ENCODE measurements at regions not wholly inside any gene's neighbourhood (a gene's known extent, or its start where the extent isn't known, plus 50 kb on each side); places are given as distances from the start of the nearest gene placed in this dataset.

DNA sequence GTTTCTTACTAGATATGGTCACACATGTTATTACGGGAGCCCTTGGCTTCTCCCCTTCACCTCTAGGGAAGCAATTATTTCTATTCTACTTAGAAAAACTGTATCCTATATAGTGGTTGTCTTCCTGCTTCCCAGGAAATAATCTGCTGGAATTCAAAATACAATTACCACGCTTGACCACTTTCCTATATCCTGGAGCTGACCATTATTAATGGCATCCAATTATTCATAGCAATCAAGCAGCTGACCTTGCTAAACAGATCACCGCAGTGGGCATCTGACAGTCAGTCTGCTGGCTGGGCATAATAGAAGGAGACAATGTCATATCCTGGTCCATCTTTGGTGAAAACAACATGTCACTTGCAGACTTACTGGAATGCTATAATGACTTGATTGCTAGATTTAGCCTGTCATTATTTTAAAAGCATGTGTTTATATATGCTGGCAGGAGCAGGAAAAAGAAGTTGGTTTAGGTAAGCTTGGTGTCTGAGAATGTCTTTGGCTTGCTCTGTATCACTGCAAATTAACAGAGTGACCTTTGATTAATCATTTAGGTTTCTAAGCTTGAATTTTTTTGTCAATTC lies 325.6 kb upstream of the FAM98A start:
- no peaks in the 10 kb centered on the region for H3K9me3 ChIP-seq
- H3K27me3 ChIP-seq: no peaks in the 10 kb centered on the region
- H3K4me1 ChIP-seq: no peaks in the 10 kb centered on the region
- intact Hi-C loops (cut with DNase I): no loop called here
- TF ChIP-seq, protein P1, sequence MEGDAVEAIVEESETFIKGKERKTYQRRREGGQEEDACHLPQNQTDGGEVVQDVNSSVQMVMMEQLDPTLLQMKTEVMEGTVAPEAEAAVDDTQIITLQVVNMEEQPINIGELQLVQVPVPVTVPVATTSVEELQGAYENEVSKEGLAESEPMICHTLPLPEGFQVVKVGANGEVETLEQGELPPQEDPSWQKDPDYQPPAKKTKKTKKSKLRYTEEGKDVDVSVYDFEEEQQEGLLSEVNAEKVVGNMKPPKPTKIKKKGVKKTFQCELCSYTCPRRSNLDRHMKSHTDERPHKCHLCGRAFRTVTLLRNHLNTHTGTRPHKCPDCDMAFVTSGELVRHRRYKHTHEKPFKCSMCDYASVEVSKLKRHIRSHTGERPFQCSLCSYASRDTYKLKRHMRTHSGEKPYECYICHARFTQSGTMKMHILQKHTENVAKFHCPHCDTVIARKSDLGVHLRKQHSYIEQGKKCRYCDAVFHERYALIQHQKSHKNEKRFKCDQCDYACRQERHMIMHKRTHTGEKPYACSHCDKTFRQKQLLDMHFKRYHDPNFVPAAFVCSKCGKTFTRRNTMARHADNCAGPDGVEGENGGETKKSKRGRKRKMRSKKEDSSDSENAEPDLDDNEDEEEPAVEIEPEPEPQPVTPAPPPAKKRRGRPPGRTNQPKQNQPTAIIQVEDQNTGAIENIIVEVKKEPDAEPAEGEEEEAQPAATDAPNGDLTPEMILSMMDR (IDR thresholded peaks at IDR 0.05): no peak
- no peak for TF ChIP-seq POLR2A (IDR thresholded peaks at IDR 0.05)
- no peak overlapping the region for H3K27ac ChIP-seq
- H3K4me3 ChIP-seq: no peak overlapping the region
- no peaks in the 10 kb centered on the region for H3K36me3 ChIP-seq
- 49 to 57% methylated on average over 3 of the region's 3 CpGs for WGBS, 2 donors
- DNase-seq: no peak

DNA sequence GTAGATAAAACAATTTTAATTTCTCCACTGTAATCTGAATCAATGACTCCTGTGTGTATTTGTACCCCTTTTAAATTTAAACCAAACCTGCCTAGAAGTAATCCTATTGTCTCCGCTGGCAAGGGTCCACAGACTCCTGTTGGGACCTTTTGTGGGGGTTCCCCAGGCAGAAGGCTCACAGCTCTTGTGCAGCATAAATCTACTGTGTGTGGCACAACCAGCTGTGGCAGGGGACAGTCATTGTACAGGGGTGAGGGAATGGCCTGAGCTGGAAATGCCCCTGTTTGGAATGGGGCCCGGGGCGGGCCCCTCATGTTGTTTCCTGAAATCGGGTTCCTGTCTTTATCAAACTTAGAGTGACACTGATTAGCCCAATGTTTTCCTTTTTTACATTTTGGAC lies 318.2 kb upstream of the FAM98A start:
- DNase-seq: no peak
- no peaks in the 10 kb centered on the region for H3K27me3 ChIP-seq
- TF ChIP-seq, protein P1 (IDR thresholded peaks at IDR 0.05): no peak
- TF ChIP-seq POLR2A (IDR thresholded peaks at IDR 0.05): no peak
- 60 to 76% methylated on average over 4 of the region's 4 CpGs for WGBS, 2 donors
- H3K4me3 ChIP-seq: no peak overlapping the region
- intact Hi-C loops (cut with DNase I): no loop called here
- no peaks in the 10 kb centered on the region for H3K36me3 ChIP-seq
- no peaks in the 10 kb centered on the region for H3K9me3 ChIP-seq
- H3K27ac ChIP-seq: no peak overlapping the region
- no peaks in the 10 kb centered on the region for H3K4me1 ChIP-seq

DNA sequence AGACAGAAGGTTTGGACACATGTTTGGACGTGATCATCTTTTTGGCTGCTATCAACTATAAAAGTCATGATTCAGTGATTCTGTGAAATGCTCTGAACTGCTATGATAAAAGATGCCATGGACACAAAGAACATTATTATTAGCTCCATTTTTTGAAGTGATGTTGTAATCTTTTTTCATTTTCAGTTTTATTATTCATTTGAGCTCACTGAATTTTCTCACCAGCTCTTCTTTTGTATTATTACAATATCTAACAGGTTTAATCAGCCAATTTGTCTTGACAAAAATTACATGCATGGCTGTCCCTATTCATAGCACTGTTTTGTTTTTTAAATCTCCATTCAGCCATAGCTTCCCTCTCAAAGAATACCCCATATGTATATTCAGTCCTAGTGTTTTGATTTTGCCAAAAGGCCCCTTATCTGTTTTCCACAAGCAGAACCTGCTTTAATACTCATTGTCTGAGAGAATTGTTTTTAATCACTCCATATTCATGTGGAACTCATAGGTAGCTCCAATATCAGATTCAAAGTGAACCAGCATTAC lies 314.0 kb upstream of the FAM98A start:
- Histone ChIP-seq H3K4me1 (no peaks in the 10 kb centered on the region), H3K36me3 (no peaks in the 10 kb centered on the region), H3K9me3 (no peaks in the 10 kb centered on the region), H3K27ac (no peak overlapping the region), H3K27me3 (no peaks in the 10 kb centered on the region), H3K4me3 (no peak overlapping the region)
- intact Hi-C loops (cut with DNase I): no loop called here
- TF ChIP-seq POLR2A (IDR thresholded peaks at IDR 0.05): no peak
- TF ChIP-seq, protein P1 (IDR thresholded peaks at IDR 0.05): no peak
- 25 to 29% methylated on average over 1 of the region's 1 CpG for WGBS, 2 donors
- no peak for DNase-seq

DNA sequence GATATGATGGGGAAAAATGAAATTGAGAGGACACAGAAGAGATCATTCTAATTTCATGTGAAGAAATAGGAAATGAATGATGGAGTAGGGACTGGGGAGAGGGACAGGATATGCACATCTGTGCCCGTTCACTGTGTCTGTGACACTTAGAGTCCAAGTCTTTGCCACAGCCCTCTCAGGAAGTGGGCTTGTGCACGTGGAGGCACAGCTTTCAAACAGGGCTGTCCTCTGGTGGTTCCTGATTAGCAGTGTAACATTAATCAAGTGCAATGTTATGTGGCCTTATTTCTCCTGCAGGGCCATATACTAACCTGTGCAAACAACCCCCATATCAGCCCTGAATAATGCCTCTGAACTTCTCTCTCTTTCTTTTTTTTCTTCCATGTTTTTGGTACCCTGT lies 312.2 kb upstream of the FAM98A start:
- TF ChIP-seq POLR2A (IDR thresholded peaks at IDR 0.05): no peak
- TF ChIP-seq, protein P1 (IDR thresholded peaks at IDR 0.05): no peak
- Histone ChIP-seq H3K36me3 (no peaks in the 10 kb centered on the region), H3K4me3 (no peak overlapping the region), H3K4me1 (no peaks in the 10 kb centered on the region), H3K9me3 (no peaks in the 10 kb centered on the region), H3K27ac (no peak overlapping the region), H3K27me3 (no peaks in the 10 kb centered on the region)
- DNase-seq: no peak
- intact Hi-C loops (cut with DNase I): no loop called here
- 32 to 42% methylated on average over 2 of the region's 2 CpGs for WGBS, 2 donors

DNA sequence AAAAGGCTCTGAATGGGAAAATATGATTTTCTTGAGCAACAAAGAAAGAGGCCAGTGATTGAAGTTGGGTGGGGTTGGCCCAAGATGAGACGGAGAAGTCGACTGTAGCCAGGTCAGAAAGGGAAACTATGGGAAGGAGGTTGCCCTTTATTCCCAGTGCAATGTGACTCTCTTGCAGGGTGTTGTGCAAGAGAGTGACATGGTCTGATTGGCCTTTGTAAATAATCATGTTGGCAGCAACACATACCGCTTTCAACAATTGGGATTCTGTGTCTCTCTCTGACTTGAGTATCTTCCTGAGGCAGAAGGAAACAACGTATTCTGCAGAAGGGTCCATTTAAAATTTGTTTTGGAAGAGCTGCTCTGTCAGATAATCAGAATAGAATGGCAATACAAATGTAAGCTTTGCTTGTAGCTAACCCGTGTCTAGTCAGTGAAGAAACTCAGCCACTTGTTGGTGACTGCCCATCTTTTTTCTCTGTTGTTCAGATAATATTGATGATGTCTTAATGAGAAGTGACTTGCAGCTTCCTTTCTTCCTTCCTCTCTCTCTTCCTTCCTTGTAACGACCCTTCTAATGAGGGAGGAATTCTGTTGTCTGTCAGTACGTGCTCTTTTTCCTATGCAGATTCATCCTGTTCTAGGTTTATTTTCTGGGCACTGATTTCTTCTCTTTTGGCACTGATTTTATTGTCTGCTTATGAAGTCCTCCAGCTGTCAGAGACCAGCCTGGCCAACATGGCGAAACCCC lies 311.0 kb upstream of the FAM98A start:
- H3K4me3 ChIP-seq: no peak overlapping the region
- H3K27ac ChIP-seq: no peak overlapping the region
- no peak for DNase-seq
- H3K36me3 ChIP-seq: no peaks in the 10 kb centered on the region
- 56 to 67% methylated on average over 7 to 8 of the region's 8 CpGs for WGBS, 2 donors
- no peaks in the 10 kb centered on the region for H3K9me3 ChIP-seq
- TF ChIP-seq, protein P1 (IDR thresholded peaks at IDR 0.05): no peak
- TF ChIP-seq POLR2A (IDR thresholded peaks at IDR 0.05): no peak
- no peaks in the 10 kb centered on the region for H3K4me1 ChIP-seq
- intact Hi-C loops (cut with DNase I): no loop called here
- no peaks in the 10 kb centered on the region for H3K27me3 ChIP-seq
